GM12878 (cell line): ENCODE measurements at regions not wholly inside any gene's neighbourhood (a gene's known extent, or its start where the extent isn't known, plus 50 kb on each side); places are given as distances from the start of the nearest gene placed in this dataset.

ENCODE experiments used
- ATAC-seq: fragments of 200-7000 bp; cut with Tn5 transposase; 3 replicates; pipeline ENCODE4 v1.9.1; 2020; ENCODE audit warnings: mild to moderate bottlenecking, moderate library complexity
- BruUV-seq: library from RNA; stranded (reverse); fragments of 400-500 nt; replicated peaks from 2 replicates; lab custom pipeline; 2021; lab: Mats Ljungman, UMichigan
- CTCF ChIA-PET: fragments of 300-600 bp; sonication (Branson Sonifier 250); formaldehyde crosslinking; extraction: SDS; loops from one replicate; lab custom pipeline; 2021; ENCODE audit warnings: inconsistent platforms; lab: Yijun Ruan, JAX
- POLR2A ChIA-PET: fragments of 350-600 bp; formaldehyde crosslinking; extraction: SDS; loops from one replicate; lab custom pipeline; 2021; ENCODE audit warnings: inconsistent platforms; lab: Charles Lee
- RAD21 ChIA-PET: fragments of 300-600 bp; sonication (Branson Sonifier 250); formaldehyde crosslinking; loops from one replicate; lab custom pipeline; 2023; ENCODE audit warnings: antibody characterized with exemption; ENCODE audit not compliant: unreplicated experiment; lab: Charles Lee
- SMC1A ChIA-PET: fragments of 300-600 bp; sonication (Branson Sonifier 250); formaldehyde crosslinking; loops from one replicate; lab custom pipeline; 2023; ENCODE audit not compliant: unreplicated experiment, uncharacterized antibody; lab: Charles Lee
- DNase-seq: peaks from one replicate; pipeline ENCODE4 v3.0.0-alpha.2; 2011; ENCODE audit warnings: low read depth, low spot score
- FAIRE-seq: peaks from 3 replicates; lab custom pipeline; 2011; peaks lifted over from hg19 to GRCh38; lab: Jason Lieb, UNC
- H2AFZ ChIP-seq: 2 replicates; pipeline ENCODE4 v1.6.0; 2011; ENCODE audit warnings: low read depth, low read length, control low read depth; ENCODE audit not compliant: control insufficient read depth
- H3K27ac ChIP-seq: 2 replicates; pipeline ENCODE4 v1.5.1; 2011; ENCODE audit warnings: control low read depth; ENCODE audit not compliant: control insufficient read depth, insufficient read depth
- H3K27me3 ChIP-seq, 2 experiments: replicated peaks in 1 of 2; 2 replicates each; pipeline versions ENCODE4 v1.6.0 to v1.6.1; 2011; ENCODE audit warnings: low read length in 1 of 2; ENCODE audit not compliant: control insufficient read depth in 2 of 2, insufficient read depth in 2 of 2
- H3K36me3 ChIP-seq, 2 experiments: 2 replicates each; pipeline ENCODE4 v1.5.1; 2011; ENCODE audit warnings: low read length in 1 of 2; ENCODE audit not compliant: control insufficient read depth in 2 of 2, insufficient read depth in 2 of 2
- H3K4me1 ChIP-seq: 2 replicates; pipeline ENCODE4 v1.6.1; 2011; ENCODE audit warnings: mild to moderate bottlenecking, low read length, moderate library complexity, mixed read lengths; ENCODE audit not compliant: control insufficient read depth, insufficient read depth
- H3K4me2 ChIP-seq: 2 replicates; pipeline ENCODE4 v1.6.0; 2011; ENCODE audit warnings: control low read depth; ENCODE audit not compliant: control insufficient read depth, insufficient read depth
- H3K4me3 ChIP-seq: fragments of 200-600 bp; sonication (generic); 2 replicates; pipeline ENCODE4 v1.5.1; 2016
- H3K79me2 ChIP-seq: 2 replicates; pipeline ENCODE4 v1.6.0; 2011; ENCODE audit warnings: low read length; ENCODE audit not compliant: control insufficient read depth, insufficient read depth
- H3K9ac ChIP-seq: 2 replicates; pipeline ENCODE4 v1.8.0; 2011; ENCODE audit warnings: low read length, control low read depth, mixed read lengths; ENCODE audit not compliant: control insufficient read depth, insufficient read depth
- H3K9me3 ChIP-seq: replicated peaks from 3 replicates; pipeline ENCODE4 v1.5.1; 2011; ENCODE audit warnings: mild to moderate bottlenecking, low read length; ENCODE audit not compliant: control insufficient read depth, insufficient read depth
- H4K20me1 ChIP-seq: 2 replicates; pipeline ENCODE4 v1.6.0; 2011; ENCODE audit not compliant: control insufficient read depth, insufficient read depth
- HDGF ChIP-seq: fragments of 450-650 bp; IDR thresholded peaks from 2 replicates; pipeline ENCODE4 v1.6.1; 2016; ENCODE audit warnings: antibody characterized with exemption
- POLR2AphosphoS2 ChIP-seq: IDR thresholded peaks from 2 replicates; pipeline ENCODE4 v1.6.1; 2011; ENCODE audit warnings: low read depth, mild to moderate bottlenecking, low read length, improper control_type of control experiment, moderate library complexity
- RAD21 ChIP-seq: IDR thresholded peaks from 2 replicates; pipeline ENCODE4 v1.6.1; 2011; ENCODE audit warnings: mild to moderate bottlenecking, low read depth, low read length, moderate library complexity; ENCODE audit not compliant: insufficient read depth
- SPI1 ChIP-seq: IDR thresholded peaks from 2 replicates; pipeline ENCODE4 v1.6.1; 2011; ENCODE audit warnings: low read depth, mild to moderate bottlenecking, low read length, moderate library complexity, borderline replicate concordance; ENCODE audit not compliant: insufficient read depth
- YY1 ChIP-seq: IDR thresholded peaks from 2 replicates; pipeline ENCODE4 v1.6.1; 2011; ENCODE audit warnings: low read depth, mild to moderate bottlenecking, low read length
- ZNF274 ChIP-seq: IDR thresholded peaks from one replicate; pipeline ENCODE4 v1.8.0; 2011; ENCODE audit not compliant: insufficient read length, insufficient read depth
- WGBS: methylation state at CpG from one replicate; pipeline ENCODE4 v1.1.6; 2016; ENCODE audit warnings: low lambda C conversion rate; ENCODE audit not compliant: insufficient replicate concordance, insufficient coverage; ENCODE audit errors: missing lambda C conversion rate; 5-methylcytosine and 5-hydroxymethylcytosine counted together
- in situ Hi-C: fragments of 300-500 bp; cut with MboI; formaldehyde crosslinking; loops from 9 replicates; pipeline ENCODE4 v1.14.3; 2018; ENCODE audit warnings: mixed read lengths
- intact Hi-C: fragments of 100-400 bp; cut with micrococcal nuclease; formaldehyde crosslinking; loops from one replicate; pipeline ENCODE4 v1.14.2; 2022; ENCODE audit not compliant: unreplicated experiment
- TF ChIP-seq, protein P1 (sequence below), 3 experiments: IDR thresholded peaks in 2 of 3; conservative IDR thresholded peaks in 1 of 3; 2 replicates each; pipeline ENCODE4 v1.5.1; 2011; ENCODE audit warnings: low read depth in 3 of 3, low read length in 3 of 3, mild to moderate bottlenecking in 3 of 3, control low read depth in 2 of 3, moderate library complexity in 2 of 3, inconsistent platforms in 1 of 3, mixed read lengths in 1 of 3; ENCODE audit not compliant: control insufficient read depth in 2 of 3, insufficient read depth in 1 of 3; ENCODE audit errors: extremely low read depth in 1 of 3

DNA sequence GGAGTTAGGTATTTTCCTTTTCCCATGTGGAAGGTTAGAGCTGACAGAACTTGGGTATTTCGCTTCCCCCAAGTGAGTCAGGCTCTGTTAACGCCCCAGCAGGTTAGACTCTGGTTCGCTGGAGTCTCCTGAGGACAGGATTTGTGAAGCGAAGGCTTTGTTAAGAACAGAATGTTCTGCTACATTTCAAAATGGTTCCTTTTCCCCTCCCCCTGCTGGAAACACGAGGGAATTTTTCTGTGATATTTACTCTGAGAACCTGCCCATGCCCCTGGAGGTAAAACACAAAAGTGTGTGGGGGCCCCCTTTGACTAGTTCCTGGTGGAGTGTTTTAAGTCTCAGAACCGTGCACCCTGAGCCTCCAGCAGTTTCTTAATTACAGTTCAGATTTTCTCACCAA is 731.4 kb upstream of the CITED2 start:
- Histone ChIP-seq H3K4me2 (no peak overlapping the region), H4K20me1 (no peaks in the 10 kb centered on the region), H3K36me3 (no peaks in the 10 kb centered on the region), H3K9me3 (no peaks in the 10 kb centered on the region), H3K27me3 (no peaks in the 10 kb centered on the region), H3K4me1 (no peaks in the 10 kb centered on the region), H3K79me2 (no peaks in the 10 kb centered on the region), H3K27ac (no peak overlapping the region), H3K9ac (no peak overlapping the region), H3K4me3 (no peak overlapping the region), H2AFZ (no peak overlapping the region)
- TF ChIP-seq, protein P1, sequence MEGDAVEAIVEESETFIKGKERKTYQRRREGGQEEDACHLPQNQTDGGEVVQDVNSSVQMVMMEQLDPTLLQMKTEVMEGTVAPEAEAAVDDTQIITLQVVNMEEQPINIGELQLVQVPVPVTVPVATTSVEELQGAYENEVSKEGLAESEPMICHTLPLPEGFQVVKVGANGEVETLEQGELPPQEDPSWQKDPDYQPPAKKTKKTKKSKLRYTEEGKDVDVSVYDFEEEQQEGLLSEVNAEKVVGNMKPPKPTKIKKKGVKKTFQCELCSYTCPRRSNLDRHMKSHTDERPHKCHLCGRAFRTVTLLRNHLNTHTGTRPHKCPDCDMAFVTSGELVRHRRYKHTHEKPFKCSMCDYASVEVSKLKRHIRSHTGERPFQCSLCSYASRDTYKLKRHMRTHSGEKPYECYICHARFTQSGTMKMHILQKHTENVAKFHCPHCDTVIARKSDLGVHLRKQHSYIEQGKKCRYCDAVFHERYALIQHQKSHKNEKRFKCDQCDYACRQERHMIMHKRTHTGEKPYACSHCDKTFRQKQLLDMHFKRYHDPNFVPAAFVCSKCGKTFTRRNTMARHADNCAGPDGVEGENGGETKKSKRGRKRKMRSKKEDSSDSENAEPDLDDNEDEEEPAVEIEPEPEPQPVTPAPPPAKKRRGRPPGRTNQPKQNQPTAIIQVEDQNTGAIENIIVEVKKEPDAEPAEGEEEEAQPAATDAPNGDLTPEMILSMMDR (IDR thresholded peaks at IDR 0.05 in 2 of 3, conservative IDR thresholded peaks at IDR 0.05 in 1 of 3; ENCODE audit: control insufficient read depth in 2 of 3, extremely low read depth in 1 of 3, insufficient read depth in 1 of 3, low read depth in 3 of 3, low read length in 3 of 3) = 0 out of 6 replicates have a peak, but pooled peaks of 1 of the 3 experiments have one; percentile 5
- TF ChIP-seq ZNF274 (no peak), HDGF (no peak), YY1 (peak; percentile 50; the same call in 1 of the 2 replicates), POLR2AphosphoS2 (no peak), RAD21 (0 out of 2 replicates have a peak, but pooled peaks have one; percentile 2), SPI1 (no peak)
- ATAC-seq (no peak), DNase-seq (no peak), FAIRE-seq (no peak)
- SMC1A ChIA-PET = no interaction called here
- RAD21 ChIA-PET = no interaction called here
- POLR2A ChIA-PET = no interaction called here
- no TSS peak for BruUV-seq
- WGBS = 26% methylated on average over 6 of the region's 6 CpGs
- intact Hi-C loops = no loop called here
- in situ Hi-C loops = no loop called here
- CTCF ChIA-PET = no interaction called here
